H1 (cell line): ENCODE measurements at regions not wholly inside any gene's neighbourhood (a gene's known extent, or its start where the extent isn't known, plus 50 kb on each side); places are given as distances from the start of the nearest gene placed in this dataset.

Source experiments
- CTCF ChIA-PET: fragments of 300-600 bp; sonication (Branson Sonifier 250); formaldehyde crosslinking; loops from one replicate; lab custom pipeline; 2021; ENCODE audit not compliant: partially characterized antibody; lab: Charles Lee
- POLR2A ChIA-PET: fragments of 300-600 bp; sonication (Branson Sonifier 250); formaldehyde crosslinking; loops from one replicate; lab custom pipeline; 2021; ENCODE audit warnings: inconsistent platforms; ENCODE audit not compliant: partially characterized antibody; lab: Charles Lee
- DNase-seq, 2 experiments: peaks; one replicate each; pipeline versions ENCODE4 v3.0.0 to v3.0.0-alpha.2; 2010 to 2022; ENCODE audit warnings: low spot score in 2 of 2, low read depth in 1 of 2, mixed read lengths in 1 of 2
- FAIRE-seq: peaks from 2 replicates; lab custom pipeline; 2011; peaks lifted over from hg19 to GRCh38; lab: Jason Lieb, UNC
- H2AFZ ChIP-seq: 2 replicates; pipeline ENCODE4 v1.8.1; 2012; ENCODE audit warnings: low read length, inconsistent platforms
- H2AK5ac ChIP-seq: 2 replicates; pipeline ENCODE4 v1.6.1; 2013; ENCODE audit warnings: low read depth, low read length
- H2BK120ac ChIP-seq: replicated peaks from 2 replicates; pipeline ENCODE3; 2013; ENCODE audit warnings: low read depth, low read length, inconsistent platforms
- H2BK12ac ChIP-seq: 2 replicates; pipeline ENCODE4 v1.6.1; 2013; ENCODE audit warnings: low read depth, low read length
- H2BK15ac ChIP-seq: 2 replicates; pipeline ENCODE4 v1.6.1; 2013; ENCODE audit warnings: low read length
- H2BK20ac ChIP-seq: 2 replicates; pipeline ENCODE4 v1.6.1; 2013; ENCODE audit warnings: low read length
- H2BK5ac ChIP-seq: 2 replicates; pipeline ENCODE4 v1.6.1; 2013; ENCODE audit warnings: low read depth, low read length
- H3K14ac ChIP-seq: 2 replicates; pipeline ENCODE4 v1.6.1; 2013; ENCODE audit warnings: inconsistent platforms; ENCODE audit not compliant: insufficient read length
- H3K18ac ChIP-seq: 2 replicates; pipeline ENCODE4 v1.6.1; 2013; ENCODE audit warnings: low read length; ENCODE audit errors: extremely low read depth
- H3K23ac ChIP-seq: 2 replicates; pipeline ENCODE4 v1.6.1; 2013; ENCODE audit warnings: inconsistent platforms; ENCODE audit not compliant: insufficient read length
- H3K23me2 ChIP-seq: 2 replicates; pipeline ENCODE4 v1.6.1; 2013; ENCODE audit warnings: low read depth, low read length
- H3K27ac ChIP-seq: 2 replicates; pipeline ENCODE4 v1.6.1; 2011; ENCODE audit warnings: low read depth, low read length, inconsistent platforms
- H3K27me3 ChIP-seq, 4 experiments: replicated peaks in 1 of 4; 1 replicate in 1 of 4; 2 replicates in 3 of 4; pipeline versions ENCODE4 v1.6.1 to v1.8.1; 2011 to 2013; ENCODE audit warnings: low read length in 3 of 4, mild to moderate bottlenecking in 3 of 4, inconsistent platforms in 2 of 4, mixed read lengths in 2 of 4, moderate library complexity in 1 of 4; ENCODE audit not compliant: control insufficient read depth in 3 of 4, insufficient read depth in 3 of 4; ENCODE audit errors: extremely low read depth in 1 of 4
- H3K36me3 ChIP-seq, 4 experiments: 2 replicates each; pipeline versions ENCODE4 v1.6.1 to v1.8.1; 2011 to 2013; ENCODE audit warnings: mild to moderate bottlenecking in 4 of 4, low read length in 3 of 4, moderate library complexity in 2 of 4, control low read depth in 1 of 4, inconsistent platforms in 1 of 4; ENCODE audit not compliant: insufficient read depth in 4 of 4, control insufficient read depth in 2 of 4
- H3K4ac ChIP-seq: replicated peaks from 2 replicates; pipeline ENCODE3; 2013; ENCODE audit warnings: low read length, low read depth, mixed read lengths, inconsistent platforms; ENCODE audit not compliant: insufficient read length
- H3K4me1 ChIP-seq, 4 experiments: replicated peaks in 1 of 4; 1 replicate in 1 of 4; 2 replicates in 3 of 4; pipeline versions ENCODE4 v1.6.1 to v1.8.1; 2011 to 2013; ENCODE audit warnings: low read length in 3 of 4, inconsistent platforms in 2 of 4, mixed read lengths in 1 of 4; ENCODE audit not compliant: insufficient read depth in 4 of 4, control insufficient read depth in 3 of 4
- H3K4me2 ChIP-seq, 2 experiments: 2 replicates each; pipeline versions ENCODE4 v1.6.1 to v1.8.1; 2011 to 2013; ENCODE audit warnings: low read depth in 2 of 2, low read length in 2 of 2, control low read depth in 1 of 2, inconsistent platforms in 1 of 2, mild to moderate bottlenecking in 1 of 2; ENCODE audit not compliant: insufficient read depth in 1 of 2
- H3K4me3 ChIP-seq, 4 experiments: fragments of 200-600, 300-600 bp in 1 of 4; sonication (generic), shearing (Covaris generic), sonication (Bioruptor Twin) in 1 of 4; 2 replicates each; pipeline versions ENCODE4 v1.5.1 to v1.8.1; 2011 to 2016; ENCODE audit warnings: low read length in 4 of 4, low read depth in 3 of 4, control low read depth in 2 of 4, inconsistent platforms in 2 of 4, mild to moderate bottlenecking in 2 of 4, mixed read lengths in 1 of 4, moderate library complexity in 1 of 4; ENCODE audit not compliant: insufficient read depth in 2 of 4; ENCODE audit errors: extremely low read depth in 1 of 4
- H3K56ac ChIP-seq: replicated peaks from 2 replicates; pipeline ENCODE3; 2013; ENCODE audit warnings: low read depth, mild to moderate bottlenecking, mixed read lengths, low read length, inconsistent platforms; ENCODE audit not compliant: insufficient read length
- H3K79me1 ChIP-seq: 2 replicates; pipeline ENCODE4 v1.6.1; 2013; ENCODE audit warnings: low read depth, low read length, control low read depth
- H3K79me2 ChIP-seq, 2 experiments: 2 replicates each; pipeline versions ENCODE4 v1.6.1 to v1.8.1; 2012 to 2013; ENCODE audit warnings: low read length in 2 of 2, mild to moderate bottlenecking in 2 of 2, inconsistent platforms in 1 of 2; ENCODE audit not compliant: insufficient read depth in 2 of 2, control insufficient read depth in 1 of 2
- H3K9ac ChIP-seq, 4 experiments: replicated peaks in 1 of 4; 1 replicate in 1 of 4; 2 replicates in 3 of 4; pipeline versions ENCODE4 v1.6.1 to v1.8.1; 2011 to 2013; ENCODE audit warnings: low read depth in 3 of 4, low read length in 3 of 4, control low read depth in 2 of 4, mild to moderate bottlenecking in 2 of 4, moderate library complexity in 2 of 4, inconsistent platforms in 1 of 4; ENCODE audit errors: extremely low read depth in 1 of 4
- H3K9me3 ChIP-seq, 2 experiments: 2 replicates each; pipeline versions ENCODE4 v1.6.1 to v1.8.1; 2012 to 2013; ENCODE audit warnings: mild to moderate bottlenecking in 2 of 2, moderate library complexity in 2 of 2, control low read depth in 1 of 2, inconsistent platforms in 1 of 2, low read depth in 1 of 2, low read length in 1 of 2, mixed read lengths in 1 of 2; ENCODE audit not compliant: insufficient read depth in 2 of 2
- H4K20me1 ChIP-seq, 2 experiments: replicated peaks in 1 of 2; 2 replicates each; pipeline versions ENCODE3 to v1.8.1; 2011 to 2013; ENCODE audit warnings: inconsistent platforms in 2 of 2, low read length in 2 of 2, mild to moderate bottlenecking in 1 of 2; ENCODE audit not compliant: insufficient read depth in 2 of 2, control insufficient read depth in 1 of 2
- H4K5ac ChIP-seq: 2 replicates; pipeline ENCODE4 v1.6.1; 2013; ENCODE audit warnings: low read length, low read depth, mixed read lengths, inconsistent platforms; ENCODE audit not compliant: insufficient read length
- H4K8ac ChIP-seq: 2 replicates; pipeline ENCODE4 v1.8.0; 2013; ENCODE audit warnings: mild to moderate bottlenecking, moderate library complexity, low read length, inconsistent platforms; ENCODE audit not compliant: insufficient read depth; ENCODE audit errors: extremely low read depth
- H4K91ac ChIP-seq: replicated peaks from 2 replicates; pipeline ENCODE3; 2013; ENCODE audit warnings: low read length, mixed read lengths, inconsistent platforms; ENCODE audit not compliant: insufficient read length
- CTBP2 ChIP-seq: IDR thresholded peaks from 2 replicates; pipeline ENCODE4 v1.7.0; 2011; ENCODE audit warnings: borderline replicate concordance, mild to moderate bottlenecking, moderate library complexity, mixed read lengths, low read length; ENCODE audit not compliant: insufficient read depth, insufficient read length
- SIX5 ChIP-seq: IDR thresholded peaks from 2 replicates; pipeline ENCODE4 v1.6.1; 2011; ENCODE audit warnings: mild to moderate bottlenecking, low read depth, low read length
- WGBS, 2 experiments: shearing (Covaris generic) in 1 of 2; methylation state at CpG; one replicate each; pipeline versions ENCODE4 v1.1.6 to v1.1.7; 2013 to 2015; ENCODE audit warnings: low lambda C conversion rate in 2 of 2, mixed read lengths in 2 of 2, inconsistent platforms in 1 of 2, low coverage in 1 of 2, missing lambda C conversion rate in 1 of 2; ENCODE audit not compliant: insufficient replicate concordance in 2 of 2, insufficient coverage in 1 of 2, insufficient read length in 1 of 2; ENCODE audit errors: extremely low coverage in 1 of 2, missing lambda C conversion rate in 1 of 2; 5-methylcytosine and 5-hydroxymethylcytosine counted together

DNA sequence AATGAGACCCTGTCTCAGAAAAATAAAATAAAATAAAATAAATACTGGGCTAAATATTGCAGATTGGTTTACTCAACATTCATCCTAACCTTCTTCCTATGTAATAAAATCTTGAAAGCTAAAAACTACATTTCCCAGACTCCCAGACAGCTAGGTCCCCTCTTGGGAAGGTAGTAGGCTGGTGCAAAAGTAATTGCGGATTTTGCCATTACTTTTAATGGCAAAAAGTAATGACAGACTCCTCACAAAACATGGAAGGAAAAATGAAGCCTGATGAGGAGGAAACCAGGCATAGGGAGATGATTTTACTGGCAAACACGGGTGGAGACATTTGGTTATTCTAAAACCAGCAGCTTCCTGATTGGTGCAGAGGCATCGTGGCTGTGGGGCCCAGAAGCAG is 70.6 kb upstream of the E2F3 start:
- ChIA-PET POLR2A (interaction anchor here (0.6 kb wide), 1 partner anchor 46 kb away, joined by 3 read pairs; no protein-coding TSS in a partner anchor), CTCF (interaction anchor here (0.6 to 1.9 kb wide), 3 partner anchors 12 to 355 kb away, joined by 3 to 5 read pairs (median 3); no protein-coding TSS in a partner anchor)
- no peak overlapping the region for H2BK120ac ChIP-seq
- FAIRE-seq = no peak
- peaks cover 0 to 4% (median 1%) of the 10 kb centered on the region in 4 experiments; a peak in 4 of 7 replicates for H3K4me1 ChIP-seq
- no peaks in the 10 kb centered on the region for H3K27me3 ChIP-seq
- no peak overlapping the region for H4K91ac ChIP-seq
- no peak overlapping the region for H3K9ac ChIP-seq
- no peak overlapping the region for H3K14ac ChIP-seq
- no peaks in the 10 kb centered on the region for H3K79me2 ChIP-seq
- H3K56ac ChIP-seq = no peak overlapping the region
- H3K4me2 ChIP-seq = no peak overlapping the region
- H2AK5ac ChIP-seq = no peak overlapping the region
- H3K79me1 ChIP-seq = no peaks in the 10 kb centered on the region
- H3K9me3 ChIP-seq = no peaks in the 10 kb centered on the region
- no peak overlapping the region for H2BK20ac ChIP-seq
- WGBS, 2 experiments = 67% methylated on average over 3 of the region's 3 CpGs; no CpG with 5 or more reads in 1 of the 2 experiments
- no peak overlapping the region for H3K18ac ChIP-seq
- H4K20me1 ChIP-seq = no peaks in the 10 kb centered on the region
- no peak overlapping the region for H2BK15ac ChIP-seq
- H3K27ac ChIP-seq = no peak overlapping the region
- no peak overlapping the region for H2BK5ac ChIP-seq
- no peak overlapping the region for H2AFZ ChIP-seq
- TF ChIP-seq SIX5 (0 out of 2 replicates have a peak, but pooled peaks have one; percentile 12), CTBP2 (no peak)
- H3K36me3 ChIP-seq = no peaks in the 10 kb centered on the region
- no peak overlapping the region for H3K4me3 ChIP-seq
- no peaks in the 10 kb centered on the region for H3K23me2 ChIP-seq
- no peak overlapping the region for H3K23ac ChIP-seq
- no peak overlapping the region for H3K4ac ChIP-seq
- no peak overlapping the region for H4K5ac ChIP-seq
- no peak for DNase-seq
- H4K8ac ChIP-seq = no peak overlapping the region
- H2BK12ac ChIP-seq = no peak overlapping the region
